ENCODE measurements at regions not wholly inside any gene's neighbourhood (a gene's known extent, or its start where the extent isn't known, plus 50 kb on each side); places are given as distances from the start of the nearest gene placed in this dataset.

- no peaks in the 10 kb centered on the region for H3K79me2 ChIP-seq (ENCODE audit: insufficient read depth, low read length)
- H3K4me2 ChIP-seq (ENCODE audit: low read depth, low read length) = no peak overlapping the region
- no peak overlapping the region for H3K27ac ChIP-seq (ENCODE audit: extremely low read length, insufficient read depth, low read length)
- intact Hi-C loops (cut with micrococcal nuclease; ENCODE audit: unreplicated experiment) (no loop called here), in situ Hi-C loops (cut with HindIII; ENCODE audit: extremely low pct_ligation_motif_present, low pct_unique_long_range_greater_than_20kb) (no loop called here)
- no TSS peak for BruUV-seq (replicated peaks)
- FAIRE-seq (no peak), DNase-seq (ENCODE audit: low spot score) (no peak), ATAC-seq (no peak)
- H3K36me3 ChIP-seq (replicated peaks in 1 of 2; ENCODE audit: control insufficient read depth in 1 of 2, insufficient read depth in 2 of 2, low read length in 2 of 2) = no peaks in the 10 kb centered on the region
- no peaks in the 10 kb centered on the region for H3K27me3 ChIP-seq (ENCODE audit: control insufficient read depth in 1 of 2, insufficient read depth in 2 of 2, low read length in 2 of 2)
- POLR2A ChIA-PET = no interaction called here
- H3K4me3 ChIP-seq (replicated peaks in 1 of 3; ENCODE audit: insufficient read depth in 1 of 3, low read depth in 2 of 3, low read length in 3 of 3) = no peak overlapping the region
- H3K9ac ChIP-seq (ENCODE audit: insufficient read depth, low read depth, low read length) = no peak overlapping the region
- no peaks in the 10 kb centered on the region for H4K20me1 ChIP-seq (ENCODE audit: insufficient read depth, low read length)
- 0% methylated on average over 4 of the region's 4 CpGs for WGBS (ENCODE audit: low lambda C conversion rate)
- no peaks in the 10 kb centered on the region for H3K4me1 ChIP-seq (ENCODE audit: insufficient read depth, low read length)
- H2AFZ ChIP-seq (ENCODE audit: low read length) = no peak overlapping the region
- no peaks in the 10 kb centered on the region for H3K9me3 ChIP-seq (ENCODE audit: low read length)
- CTCF ChIA-PET (ENCODE audit: low intra/inter-chr PET ratio, low total read pairs) = no interaction called here
- TF ChIP-seq ZNF543 (CRISPR knock-in tag; IDR thresholded peaks at IDR 0.05) (no peak), ZFP41 (CRISPR knock-in tag; IDR thresholded peaks at IDR 0.05; ENCODE audit: borderline replicate concordance) (no peak), TCF7 (IDR thresholded peaks at IDR 0.05; ENCODE audit: low read depth) (no peak), IKZF1 (IDR thresholded peaks at IDR 0.05) (no peak), CREBL2 (CRISPR knock-in tag; IDR thresholded peaks at IDR 0.05; ENCODE audit: borderline replicate concordance) (no peak), HOMEZ (CRISPR knock-in tag; IDR thresholded peaks at IDR 0.05; ENCODE audit: low read depth) (no peak), HIVEP1 (CRISPR knock-in tag; IDR thresholded peaks at IDR 0.05) (no peak), FOXC1 (CRISPR knock-in tag; IDR thresholded peaks at IDR 0.05; ENCODE audit: borderline replicate concordance) (no peak)
These were observed 544.9 kb upstream of the LINC00305 start for GRCh38 chr18:64693766-64694165.

GRCh38 chr18:64692826-64693225, 543.9 kb upstream of the LINC00305 start:
- CTCF ChIA-PET (ENCODE audit: low intra/inter-chr PET ratio, low total read pairs) = no interaction called here
- H4K20me1 ChIP-seq (ENCODE audit: insufficient read depth, low read length) = no peaks in the 10 kb centered on the region
- no peak overlapping the region for H3K4me3 ChIP-seq (replicated peaks in 1 of 3; ENCODE audit: insufficient read depth in 1 of 3, low read depth in 2 of 3, low read length in 3 of 3)
- H3K27me3 ChIP-seq (ENCODE audit: control insufficient read depth in 1 of 2, insufficient read depth in 2 of 2, low read length in 2 of 2) = no peaks in the 10 kb centered on the region
- FAIRE-seq (no peak), ATAC-seq (no peak), DNase-seq (ENCODE audit: low spot score) (no peak)
- no peaks in the 10 kb centered on the region for H3K9me3 ChIP-seq (ENCODE audit: low read length)
- intact Hi-C loops (cut with micrococcal nuclease; ENCODE audit: unreplicated experiment) (no loop called here), in situ Hi-C loops (cut with HindIII; ENCODE audit: extremely low pct_ligation_motif_present, low pct_unique_long_range_greater_than_20kb) (no loop called here)
- no peak overlapping the region for H3K27ac ChIP-seq (ENCODE audit: extremely low read length, insufficient read depth, low read length)
- 4% methylated on average over 2 of the region's 2 CpGs for WGBS (ENCODE audit: low lambda C conversion rate)
- H3K4me2 ChIP-seq (ENCODE audit: low read depth, low read length) = no peak overlapping the region
- H3K36me3 ChIP-seq (replicated peaks in 1 of 2; ENCODE audit: control insufficient read depth in 1 of 2, insufficient read depth in 2 of 2, low read length in 2 of 2) = no peaks in the 10 kb centered on the region
- no peak overlapping the region for H2AFZ ChIP-seq (ENCODE audit: low read length)
- no TSS peak for BruUV-seq (replicated peaks)
- H3K9ac ChIP-seq (ENCODE audit: insufficient read depth, low read depth, low read length) = no peak overlapping the region
- no peaks in the 10 kb centered on the region for H3K79me2 ChIP-seq (ENCODE audit: insufficient read depth, low read length)
- no peaks in the 10 kb centered on the region for H3K4me1 ChIP-seq (ENCODE audit: insufficient read depth, low read length)
- POLR2A ChIA-PET = no interaction called here
- TF ChIP-seq ZKSCAN5 (CRISPR knock-in tag; IDR thresholded peaks at IDR 0.05) = no peak
- no peak for TF ChIP-seq THYN1 (CRISPR knock-in tag; IDR thresholded peaks at IDR 0.05; ENCODE audit: borderline replicate concordance, low read depth)
- TF ChIP-seq POGZ (CRISPR knock-in tag; IDR thresholded peaks at IDR 0.05) = no peak
- TF ChIP-seq ZBTB43 (CRISPR knock-in tag; conservative IDR thresholded peaks at IDR 0.05) = no peak
- TF ChIP-seq ZFP62 (CRISPR knock-in tag; IDR thresholded peaks at IDR 0.05) = no peak
- TF ChIP-seq PHF20 (CRISPR knock-in tag; IDR thresholded peaks at IDR 0.05) = no peak
- TF ChIP-seq XBP1 (CRISPR knock-in tag; IDR thresholded peaks at IDR 0.05) = no peak
- no peak for TF ChIP-seq ZFX (CRISPR knock-in tag; IDR thresholded peaks at IDR 0.05; ENCODE audit: low read depth)
- TF ChIP-seq MYC (CRISPR knock-in tag; IDR thresholded peaks at IDR 0.05; ENCODE audit: borderline replicate concordance) = no peak
- TF ChIP-seq AHR (CRISPR knock-in tag; IDR thresholded peaks at IDR 0.05) = no peak
